Stimulated activated naive CD4-positive, alpha-beta T cell treated with Interleukin-2 at 50 U/mL for 16 hours (primary cell): ENCODE measurements at regions not wholly inside any gene's neighbourhood (a gene's known extent, or its start where the extent isn't known, plus 50 kb on each side); places are given as distances from the start of the nearest gene placed in this dataset.
"Not testable (repeated sequence)": the region's sequence is repeated elsewhere in the genome, so short reads cannot be mapped to it uniquely, and the experiment has no call there.

Source experiments
- DNase-seq: peaks from one replicate; lab custom pipeline; 2025; lab: John Stamatoyannopoulos, UW

GRCh38 chr5:39544941-39545340, 120.2 kb upstream of the DAB2 start:
- no peak for DNase-seq

GRCh38 chr5:39543335-39543734, 118.6 kb upstream of the DAB2 start:
- no peak for DNase-seq

- no peak for DNase-seq
Measured at GRCh38 chr5:39542511-39543285, 117.9 kb upstream of the DAB2 start.

- no peak for DNase-seq
Measured at GRCh38 chr5:39541920-39542319, 117.1 kb upstream of the DAB2 start.

- DNase-seq = no peak
Measured at GRCh38 chr5:39539470-39539869, 114.7 kb upstream of the DAB2 start.

GRCh38 chr5:39534690-39535089, 109.9 kb upstream of the DAB2 start:
- DNase-seq = no peak

GRCh38 chr5:39533749-39534148, 109.0 kb upstream of the DAB2 start:
- no peak for DNase-seq

GRCh38 chr5:39532511-39532910, 107.7 kb upstream of the DAB2 start:
- DNase-seq = no peak

GRCh38 chr5:39531306-39531705, 106.5 kb upstream of the DAB2 start:
- no peak for DNase-seq

GRCh38 chr5:39526914-39527477, 102.2 kb upstream of the DAB2 start:
- DNase-seq = no peak

- DNase-seq = not testable (repeated sequence)
Measured at GRCh38 chr5:39525781-39526180, 101.0 kb upstream of the DAB2 start.

GRCh38 chr5:39525271-39525670, 100.5 kb upstream of the DAB2 start:
- no peak for DNase-seq

GRCh38 chr5:39523821-39524220, 99.0 kb upstream of the DAB2 start:
- no peak for DNase-seq

GRCh38 chr5:39521940-39522590, 97.3 kb upstream of the DAB2 start:
- no peak for DNase-seq

GRCh38 chr5:39521098-39521860, 96.5 kb upstream of the DAB2 start:
- no peak for DNase-seq

- no peak for DNase-seq
Measured at GRCh38 chr5:39520232-39520572, 95.4 kb upstream of the DAB2 start.

- DNase-seq = no peak
Measured at GRCh38 chr5:39519566-39520231, 94.9 kb upstream of the DAB2 start.

GRCh38 chr5:39519079-39519478, 94.3 kb upstream of the DAB2 start:
- no peak for DNase-seq

GRCh38 chr5:39518516-39518915, 93.7 kb upstream of the DAB2 start:
- DNase-seq = no peak

GRCh38 chr5:39517800-39518199, 93.0 kb upstream of the DAB2 start:
- DNase-seq = no peak

- no peak for DNase-seq
Measured at GRCh38 chr5:39515881-39516280, 91.1 kb upstream of the DAB2 start.

GRCh38 chr5:39513236-39513635, 88.5 kb upstream of the DAB2 start:
- no peak for DNase-seq
